ENCODE measurements at regions not wholly inside any gene's neighbourhood (a gene's known extent, or its start where the extent isn't known, plus 50 kb on each side); places are given as distances from the start of the nearest gene placed in this dataset.

DNA sequence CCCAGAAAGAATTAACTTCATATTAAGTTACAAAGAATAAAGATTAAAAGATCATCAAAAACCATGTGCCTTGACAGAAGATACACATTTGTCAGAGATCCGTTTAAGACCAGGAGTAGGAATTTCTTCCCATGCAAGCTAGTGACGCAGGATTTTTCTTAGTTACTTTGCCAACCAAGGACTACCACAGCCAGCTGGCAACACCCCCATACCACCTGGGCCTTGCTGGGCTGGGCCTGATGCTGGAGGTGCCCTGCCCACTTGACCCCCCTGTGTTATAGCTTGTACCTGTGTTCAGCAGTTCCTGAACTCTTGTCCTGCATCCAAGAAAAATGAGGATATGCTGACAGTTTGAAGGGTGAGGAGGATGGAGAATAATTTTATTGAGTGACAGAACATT lies 290.9 kb upstream of the SMC2 start:
- DNase-seq = no peak

DNA sequence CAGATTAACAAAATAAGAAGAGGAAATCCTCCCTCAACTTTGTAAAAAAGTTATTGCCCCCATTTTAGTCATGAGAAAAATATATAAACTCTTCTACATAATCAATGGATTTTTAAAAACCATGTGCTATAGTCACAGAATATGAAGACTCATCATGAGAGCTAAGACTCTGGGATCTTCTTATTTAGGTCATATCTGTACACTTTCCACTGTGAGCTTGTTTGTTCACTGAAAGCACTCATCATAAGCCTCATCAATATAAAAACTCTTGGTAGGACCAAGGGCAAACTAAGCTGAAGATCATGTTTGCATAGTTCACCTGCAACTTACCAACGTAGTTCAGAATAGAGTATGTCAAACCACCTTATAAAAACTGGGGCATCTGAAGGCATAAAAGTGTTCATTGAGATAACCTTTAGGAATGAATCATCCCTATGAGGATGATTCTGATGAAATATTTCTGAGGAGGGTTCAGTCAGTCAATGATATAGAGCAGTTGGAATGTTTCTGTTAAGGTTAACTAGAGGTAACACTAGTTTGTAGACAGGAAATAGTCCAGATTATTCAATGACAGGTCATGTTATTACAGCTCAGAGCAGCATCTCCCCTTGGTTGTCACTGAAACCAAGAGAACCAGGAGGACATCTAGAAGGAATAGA lies 289.9 kb upstream of the SMC2 start:
- no peak for DNase-seq

DNA sequence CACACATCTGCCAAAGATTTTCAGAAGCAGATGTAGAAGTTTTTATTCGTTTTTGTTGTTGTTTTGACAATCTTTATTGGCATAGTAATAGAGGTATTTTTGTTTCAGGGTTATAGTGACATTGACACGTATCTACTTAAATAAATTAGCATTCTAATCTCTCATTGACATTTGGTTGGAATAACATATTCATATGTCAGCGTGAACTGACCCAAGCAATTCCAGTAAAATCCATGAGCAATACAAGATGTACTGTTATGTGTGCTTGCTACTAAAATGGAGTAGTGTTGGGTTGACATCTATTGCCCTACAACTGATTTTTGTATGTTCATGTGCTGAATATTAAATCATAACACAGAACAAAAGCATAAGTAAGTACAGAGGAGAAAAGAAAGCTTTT lies 284.4 kb upstream of the SMC2 start:
- DNase-seq = no peak

DNA sequence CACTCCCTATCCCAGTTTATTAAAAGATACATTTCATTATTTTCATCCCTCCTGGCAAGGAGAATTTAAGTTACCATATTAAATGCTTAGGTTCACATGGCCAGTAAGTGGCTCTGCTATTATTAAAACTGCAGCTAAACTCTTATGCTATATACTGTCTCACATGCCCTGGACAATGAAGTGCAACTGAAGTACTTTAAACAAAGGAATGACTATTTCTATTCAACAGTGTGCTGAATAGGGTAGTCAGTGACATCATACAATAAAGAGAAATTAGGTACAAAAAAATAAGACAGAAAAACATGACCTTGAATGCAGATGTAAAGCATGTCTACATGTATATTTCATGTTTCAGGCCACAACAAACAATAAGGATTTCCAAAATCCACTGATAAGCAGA lies 282.6 kb upstream of the SMC2 start:
- DNase-seq = no peak

DNA sequence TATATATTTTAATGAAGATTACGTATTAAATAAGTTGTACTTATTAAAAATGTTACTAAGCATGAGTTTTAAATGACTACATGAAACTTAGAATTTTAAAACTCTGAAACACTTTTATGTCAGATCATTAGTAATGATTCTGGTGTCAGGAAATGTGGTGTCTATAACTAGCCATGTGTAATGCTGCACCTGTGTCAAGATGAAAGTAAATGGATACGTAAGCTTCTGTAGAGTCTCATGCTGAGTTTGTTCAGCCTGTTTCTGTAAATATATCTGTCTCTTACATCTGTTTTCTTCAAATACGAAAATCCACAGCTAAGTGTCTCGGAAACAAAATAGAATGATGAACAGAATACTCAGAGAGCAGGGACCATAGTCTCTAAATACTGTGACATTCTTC lies 278.0 kb upstream of the SMC2 start:
- no peak for DNase-seq

DNA sequence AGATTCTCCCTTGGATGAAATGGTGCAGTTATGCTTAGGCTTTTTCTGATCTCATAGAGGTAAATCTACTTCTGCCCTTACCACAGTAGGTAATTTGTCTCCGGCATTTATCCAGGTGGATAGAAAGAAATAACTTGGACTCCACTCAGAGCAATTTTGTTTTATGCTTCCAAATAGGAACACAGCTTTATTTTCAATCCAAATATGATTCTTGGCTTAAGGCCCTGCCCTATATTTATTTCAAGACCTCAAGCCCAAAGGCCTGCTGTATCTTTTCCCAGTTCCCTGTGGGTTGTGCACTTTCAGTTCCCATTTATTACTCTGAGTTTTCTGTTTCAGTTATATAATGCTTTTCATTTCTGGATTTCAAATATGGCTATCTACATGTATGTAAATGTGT lies 274.2 kb upstream of the SMC2 start:
- DNase-seq = no peak

DNA sequence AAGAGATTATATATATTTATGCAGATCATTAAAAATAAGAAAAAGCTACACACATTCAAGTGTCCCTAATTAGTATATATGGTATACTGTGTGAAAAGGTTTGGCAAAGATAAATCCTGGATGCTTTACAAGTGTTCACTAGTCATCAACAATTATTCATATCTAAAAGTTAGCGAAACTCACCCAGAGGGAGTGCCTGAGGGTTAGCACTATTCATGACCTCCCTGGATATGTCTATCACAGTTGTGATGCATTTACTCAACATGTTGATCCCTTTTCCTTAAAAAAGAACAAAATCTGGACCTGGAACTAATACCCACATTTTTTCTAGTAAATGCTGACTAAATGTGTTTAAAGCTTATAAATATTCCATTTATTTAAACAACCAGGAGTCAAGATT lies 273.0 kb upstream of the SMC2 start:
- no peak for DNase-seq

DNA sequence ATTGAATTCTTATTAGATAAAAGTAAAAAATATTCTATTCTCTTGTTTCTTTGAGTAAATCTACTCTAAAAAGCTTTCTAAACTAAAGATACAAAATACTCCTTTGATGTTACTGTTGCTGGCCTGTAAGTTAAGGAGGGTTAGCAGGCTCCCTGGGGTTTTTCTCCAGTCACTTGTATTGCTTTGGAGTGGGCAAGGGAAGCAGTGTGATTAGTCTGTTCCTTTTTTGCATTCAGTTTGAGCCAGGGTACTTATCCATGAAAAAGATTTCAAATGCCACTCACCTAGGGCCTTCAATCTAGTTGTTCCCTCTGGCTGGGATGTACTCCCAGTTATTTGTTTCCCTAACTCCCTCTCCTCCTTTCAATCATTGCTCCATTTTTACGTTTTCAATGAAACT lies 256.2 kb upstream of the SMC2 start:
- no peak for DNase-seq

DNA sequence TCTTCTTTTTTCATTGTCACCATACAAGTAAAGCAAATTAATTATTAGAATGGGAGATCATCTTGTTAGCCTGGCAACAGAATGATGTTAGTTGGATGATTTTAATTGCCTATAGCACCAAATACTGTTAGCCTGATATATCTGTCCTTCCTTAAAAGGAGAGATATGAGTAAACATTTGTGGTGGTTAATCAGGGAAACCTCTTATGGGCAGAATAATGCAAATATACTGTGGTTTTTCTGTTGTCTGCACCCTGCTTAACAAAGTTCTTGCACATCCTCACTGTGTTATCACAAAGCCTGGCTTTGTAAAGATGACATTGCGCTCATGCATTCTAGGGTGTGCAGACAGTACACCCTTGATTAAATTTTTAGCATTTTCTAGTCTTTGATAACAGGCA lies 254.9 kb upstream of the SMC2 start:
- no peak for DNase-seq

DNA sequence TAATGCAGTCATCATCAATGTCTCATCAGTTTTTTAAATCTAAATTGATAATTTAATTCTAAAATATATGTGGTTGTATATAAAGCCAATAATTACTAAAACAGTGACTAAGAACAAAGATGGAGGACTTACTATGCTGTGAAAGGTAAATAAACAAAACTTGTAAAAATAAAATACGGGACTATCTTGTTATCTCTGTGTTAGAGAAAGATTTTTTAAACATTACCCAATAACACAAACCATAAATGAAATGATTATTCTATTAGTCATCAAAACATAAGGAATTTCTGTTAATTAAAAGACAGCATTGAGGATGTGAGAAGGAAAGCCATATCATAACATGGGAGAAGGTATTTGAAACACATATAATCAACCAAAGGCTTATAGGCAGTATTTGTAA lies 226.2 kb upstream of the SMC2 start:
- DNase-seq = no peak

DNA sequence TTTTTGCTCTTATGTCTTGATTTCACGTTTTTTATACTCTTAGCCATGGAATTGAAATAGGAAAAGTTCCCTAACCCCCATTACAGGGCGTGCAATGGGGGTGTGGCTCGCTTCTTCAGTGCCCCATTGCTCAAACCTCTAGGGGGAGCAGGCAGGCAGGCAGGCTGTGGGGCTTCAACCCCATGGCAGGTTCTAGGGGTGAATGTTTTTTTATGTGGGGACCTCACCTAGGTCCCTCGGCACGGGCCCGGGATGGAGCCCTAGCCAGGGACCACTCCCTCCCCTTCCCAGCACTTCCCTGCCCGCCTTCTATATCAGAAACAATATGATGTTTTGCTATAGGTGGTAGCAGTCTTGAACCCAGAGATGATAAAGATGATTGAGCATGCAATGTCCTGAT lies 221.3 kb upstream of the SMC2 start:
- no peak for DNase-seq

DNA sequence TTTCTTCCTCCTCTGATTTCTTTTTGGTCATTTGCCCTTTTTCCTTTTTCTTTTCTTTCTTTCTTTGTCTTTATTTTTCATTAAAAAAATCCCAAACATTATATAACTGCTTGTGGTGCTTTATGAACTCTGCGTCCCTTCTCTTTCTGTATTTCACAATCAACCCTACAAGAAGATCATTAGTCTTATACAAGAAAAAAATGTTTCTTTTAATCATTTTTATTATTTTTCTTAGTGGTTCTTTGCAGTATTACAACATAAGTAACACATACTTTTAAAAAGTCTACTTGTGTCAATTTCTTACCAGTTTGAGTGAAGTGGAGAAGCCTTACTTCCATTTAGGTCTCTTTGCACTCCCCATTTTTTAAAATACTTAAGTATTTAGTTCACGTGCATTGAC lies 212.7 kb upstream of the SMC2 start:
- DNase-seq = no peak

DNA sequence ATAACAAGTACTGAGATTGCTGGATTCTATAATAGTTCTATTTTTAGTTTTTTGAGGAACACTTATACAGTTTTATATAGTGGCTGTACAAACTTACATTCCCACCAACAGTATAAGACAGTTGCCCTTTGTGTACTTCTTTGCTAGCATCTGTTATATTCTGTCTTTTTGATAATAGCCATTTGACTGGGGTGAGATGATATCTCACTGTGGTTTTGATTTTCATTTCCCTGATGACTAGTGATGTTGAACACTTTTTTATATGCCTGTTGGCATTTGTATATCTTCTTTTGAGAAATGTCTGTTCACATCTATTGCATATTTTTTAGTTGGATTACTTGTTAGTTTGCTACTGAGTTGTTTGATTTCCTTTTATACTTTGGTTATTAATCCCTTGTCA lies 204.1 kb upstream of the SMC2 start:
- no peak for DNase-seq

DNA sequence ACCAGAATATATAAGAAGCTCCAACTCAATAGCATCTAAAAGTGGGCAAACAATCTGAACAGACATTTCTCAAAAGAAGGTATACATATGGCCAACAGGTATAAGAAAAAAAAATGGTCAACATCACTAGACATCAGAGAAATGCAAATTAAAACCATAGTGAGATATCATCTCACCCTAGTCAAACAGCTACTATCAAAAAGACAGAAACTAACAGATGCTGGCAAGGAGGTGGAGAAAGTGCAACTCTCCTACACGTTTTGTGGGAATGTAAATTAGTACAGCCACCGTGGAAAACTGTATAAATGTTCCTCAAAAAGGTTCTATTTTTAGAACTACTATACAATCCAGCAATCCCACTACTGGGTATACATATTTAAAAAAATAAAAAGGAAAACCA lies 199.9 kb upstream of the SMC2 start:
- DNase-seq = no peak

DNA sequence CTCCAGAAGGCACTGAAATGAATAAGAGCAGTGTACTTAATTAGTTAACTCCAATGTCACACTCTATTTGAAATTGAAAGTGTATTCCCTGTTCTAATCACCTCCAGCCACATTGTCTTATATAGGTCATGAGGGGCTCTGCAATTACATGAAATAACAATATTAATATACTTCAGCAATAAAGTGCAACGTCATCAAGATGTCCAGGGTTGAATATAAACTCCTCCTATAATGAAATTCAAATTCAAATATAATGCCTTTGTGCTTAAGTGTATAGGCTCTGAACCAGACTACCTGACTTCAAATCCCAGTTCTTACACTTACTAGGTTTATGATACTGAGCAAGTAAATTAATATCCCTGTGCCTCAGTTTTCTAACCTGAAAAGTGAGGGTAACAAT lies 195.6 kb upstream of the SMC2 start:
- DNase-seq = no peak

DNA sequence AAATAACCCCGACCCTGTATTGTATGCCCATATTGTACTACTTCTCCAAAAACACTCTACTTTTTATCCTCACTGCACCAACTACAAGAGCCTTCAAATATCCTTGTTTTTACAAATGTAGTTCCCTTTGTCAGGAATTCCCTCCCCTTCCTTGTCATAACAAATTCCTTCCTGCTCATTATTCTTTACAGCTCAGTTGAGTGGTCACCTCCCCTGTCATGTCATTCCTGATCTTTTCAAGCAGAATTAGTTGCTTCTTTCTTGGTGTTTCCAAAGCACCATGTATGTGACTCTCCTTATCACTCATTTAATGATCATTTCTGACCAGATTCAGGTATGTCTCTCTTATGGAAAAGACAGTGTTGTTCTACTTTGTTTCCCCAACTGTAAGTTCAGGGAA lies 194.2 kb upstream of the SMC2 start:
- DNase-seq = no peak

DNA sequence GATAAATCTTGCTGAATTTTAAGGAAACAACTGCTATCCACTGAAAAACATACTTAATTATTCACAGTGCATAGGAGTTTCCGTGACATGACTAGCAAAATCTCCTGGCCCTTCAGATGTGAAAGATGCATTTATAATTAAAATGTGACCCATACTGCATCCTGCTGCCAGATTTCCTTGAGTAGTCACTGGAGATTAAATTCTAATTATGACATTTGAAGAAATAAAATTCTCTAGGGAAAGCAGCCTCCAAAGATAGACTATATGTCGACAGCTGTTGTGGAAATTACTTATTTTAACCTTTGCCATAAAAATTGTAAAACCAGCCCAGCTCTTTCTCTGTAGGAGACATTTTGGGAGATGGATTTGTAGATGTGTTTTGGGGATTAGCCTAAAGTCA lies 193.6 kb upstream of the SMC2 start:
- no peak for DNase-seq

DNA sequence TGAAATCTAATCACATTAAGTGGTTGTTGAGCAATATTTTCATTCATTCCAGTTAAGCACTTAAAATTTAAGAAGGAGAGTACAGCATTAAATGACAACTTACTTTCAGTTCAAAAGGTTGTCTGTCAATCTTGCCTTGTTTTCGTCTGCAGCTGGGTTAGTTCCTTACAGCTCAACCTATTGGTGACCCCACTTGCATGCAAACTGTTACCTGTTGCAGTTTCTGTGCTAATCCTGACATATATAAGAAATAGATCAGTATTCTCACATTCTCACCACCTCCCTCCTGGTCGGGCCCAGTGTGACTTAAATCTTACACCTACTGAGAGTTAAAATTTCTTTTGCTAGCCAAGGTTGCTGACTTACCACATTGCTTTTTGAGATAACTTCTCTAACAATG lies 191.8 kb upstream of the SMC2 start:
- no peak for DNase-seq

DNA sequence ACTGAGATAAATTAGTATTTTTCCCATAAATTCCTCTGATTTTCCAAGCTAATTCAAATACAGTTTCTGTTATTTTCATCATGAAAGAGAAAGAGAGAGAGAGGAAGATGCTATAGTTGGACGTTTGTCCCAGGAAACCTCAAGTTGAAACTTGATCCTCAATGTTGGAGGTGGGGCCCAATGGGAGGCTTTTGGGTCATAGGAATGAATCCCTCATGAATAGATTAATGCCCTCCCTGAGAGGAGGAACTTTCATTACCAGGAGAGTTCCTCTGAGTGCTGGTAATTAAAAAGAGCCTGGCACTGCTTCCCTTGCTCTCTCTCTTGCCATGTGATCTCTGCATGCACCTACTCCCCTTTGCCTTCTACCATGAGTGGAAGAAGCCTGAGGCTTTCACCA lies 189.9 kb upstream of the SMC2 start:
- no peak for DNase-seq

DNA sequence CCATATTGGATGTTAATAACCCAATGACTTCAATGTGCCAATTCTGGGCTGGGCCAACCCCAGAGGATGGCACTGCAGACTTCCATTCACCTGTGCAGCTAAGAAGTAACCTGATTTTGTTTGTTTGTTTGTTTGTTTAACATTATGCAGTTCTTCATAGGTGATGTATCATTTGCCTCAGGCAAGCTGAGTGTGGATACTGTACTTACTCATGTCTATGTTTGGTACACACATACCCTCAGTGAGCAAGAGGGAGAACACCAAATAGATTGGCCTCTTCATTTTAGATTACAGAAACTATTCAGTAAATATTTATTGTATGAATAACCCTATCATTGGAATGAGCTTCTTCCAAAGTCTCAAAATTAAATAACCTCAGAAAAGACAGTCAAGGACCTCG lies 180.2 kb upstream of the SMC2 start:
- no peak for DNase-seq

DNA sequence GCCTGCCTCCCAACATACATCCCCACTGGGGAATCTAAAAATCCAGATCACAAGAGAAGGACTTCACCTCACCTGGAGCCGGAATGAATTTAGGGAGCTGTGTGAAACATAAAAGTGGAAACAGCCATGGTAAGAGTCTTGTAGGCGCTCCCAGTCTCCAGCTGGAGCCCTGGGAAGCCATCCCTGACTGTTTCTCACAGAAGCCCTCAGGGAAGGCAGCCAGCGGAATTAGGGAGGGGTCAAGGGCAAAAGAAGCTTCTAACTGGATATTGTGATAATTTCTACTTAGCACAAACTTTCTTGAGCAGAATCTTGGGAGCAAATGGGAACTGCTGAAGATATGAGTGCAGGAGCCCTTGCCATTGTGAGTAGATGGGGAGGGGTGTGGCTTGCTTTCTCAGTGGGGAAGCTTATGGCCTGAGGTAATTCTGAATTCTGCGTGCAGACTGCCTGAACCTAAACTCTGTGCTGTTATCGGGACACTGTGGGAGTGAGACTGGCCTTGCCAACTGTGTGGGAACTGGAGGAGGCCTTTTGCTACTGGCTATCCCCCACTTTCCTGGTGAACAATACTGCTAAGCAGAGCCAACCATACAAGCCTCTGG lies 174.4 kb upstream of the SMC2 start:
- DNase-seq = no peak

DNA sequence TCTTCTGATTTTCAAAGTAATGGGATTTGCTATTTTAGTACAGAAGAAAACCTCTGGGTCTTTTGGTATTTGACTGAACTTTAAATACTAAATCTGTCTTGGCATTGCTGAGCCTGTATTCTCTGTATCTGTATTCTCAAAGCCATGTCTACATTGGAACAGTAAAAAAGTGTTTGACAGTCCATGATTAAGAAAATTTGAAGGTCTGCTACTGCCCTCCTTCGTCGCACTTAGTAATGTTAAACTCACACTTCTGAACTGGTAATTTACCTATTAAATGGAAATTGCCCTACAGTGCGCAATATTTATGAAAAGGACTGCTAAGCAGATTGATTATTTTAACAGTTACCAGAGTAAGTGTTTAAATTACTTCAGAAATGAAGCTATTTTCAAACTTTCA lies 165.7 kb upstream of the SMC2 start:
- no peak for DNase-seq

DNA sequence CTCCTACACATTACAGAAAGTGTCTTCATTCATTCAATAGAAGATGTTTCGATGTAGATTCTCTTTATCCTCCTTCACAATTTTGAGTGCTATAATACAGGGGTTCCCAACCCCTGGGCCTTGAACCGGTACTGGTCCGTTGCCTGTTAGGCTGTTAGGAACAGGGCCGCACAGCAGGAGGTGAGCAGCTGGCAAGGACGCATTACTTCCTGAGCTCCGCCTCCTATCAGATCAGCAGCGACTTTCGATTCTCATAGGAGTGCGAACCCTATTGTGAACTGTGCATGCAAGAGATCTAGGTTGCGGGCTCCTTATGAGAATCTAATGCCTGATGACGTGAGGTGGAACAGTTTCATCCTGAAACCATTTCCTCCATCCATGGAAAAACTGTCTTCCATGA lies 153.0 kb upstream of the SMC2 start:
- DNase-seq = peak; percentile 9

DNA sequence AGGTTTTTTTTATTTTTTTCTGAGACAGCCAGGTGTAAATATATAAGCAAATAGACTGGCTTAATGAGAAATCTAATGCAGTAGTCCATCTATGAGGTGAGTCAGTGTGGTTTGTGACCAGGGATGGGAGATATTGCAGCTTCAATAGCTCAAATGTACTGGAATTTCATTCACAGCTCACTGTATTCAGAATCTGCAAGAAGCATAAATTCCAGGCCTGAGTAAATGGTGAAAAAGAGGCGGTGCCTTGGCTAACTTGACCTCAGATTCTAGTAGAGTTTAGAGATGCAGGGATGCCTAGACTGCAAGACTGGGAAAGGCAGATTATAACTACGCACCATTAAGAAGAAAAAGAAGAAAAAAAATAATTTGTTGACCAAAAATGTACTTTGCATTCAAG lies 151.9 kb upstream of the SMC2 start:
- no peak for DNase-seq

DNA sequence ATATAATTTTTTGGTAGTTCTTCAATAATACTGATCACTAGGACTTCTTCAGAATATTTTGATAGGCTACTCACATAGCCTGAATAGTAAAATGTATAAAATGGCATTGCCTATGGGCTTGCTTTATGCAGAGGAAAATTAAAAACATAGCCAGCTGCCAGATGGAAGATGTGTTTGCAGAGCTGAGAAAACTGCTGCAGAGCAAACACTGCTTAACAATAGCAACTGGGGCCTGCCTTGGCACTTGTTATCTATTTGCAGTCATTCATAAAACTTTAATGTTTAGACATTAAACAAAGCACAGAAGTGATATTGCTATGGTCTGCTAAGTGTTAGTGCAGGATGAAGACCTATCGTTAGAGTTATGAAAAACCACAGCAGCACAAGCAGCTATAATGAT lies 151.5 kb upstream of the SMC2 start:
- no peak for DNase-seq

DNA sequence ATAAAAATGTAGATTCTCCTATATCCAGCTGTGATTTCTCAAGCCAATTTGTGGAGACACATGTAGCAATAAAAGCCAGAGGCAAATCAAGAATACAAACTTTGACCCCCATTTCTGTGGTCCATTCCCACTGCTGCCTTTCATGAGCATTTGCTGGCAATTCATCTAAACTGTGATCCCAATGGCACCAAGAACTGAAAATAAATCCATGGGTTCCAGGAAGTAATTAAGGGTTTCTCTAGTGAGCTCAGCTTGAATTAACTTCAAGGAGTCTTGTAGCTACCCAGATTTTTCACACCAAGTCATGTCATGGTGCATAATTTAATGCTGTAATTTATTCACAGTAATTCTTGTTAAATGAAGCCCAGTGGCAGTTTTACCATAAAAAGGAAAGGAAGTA lies 145.0 kb upstream of the SMC2 start:
- no peak for DNase-seq

Measured in RPMI8226 (cell line).